Inflammatory macrophage (primary cell): ENCODE measurements at regions not wholly inside any gene's neighbourhood (a gene's known extent, or its start where the extent isn't known, plus 50 kb on each side); places are given as distances from the start of the nearest gene placed in this dataset.
A peak's percentile ranks its signal among the peaks of the same experiment; 100 is the strongest.

Experiments
- DNase-seq, 2 donors: peaks; one replicate each; pipeline ENCODE4 v3.0.0-alpha.2; 2020 to 2022

DNA sequence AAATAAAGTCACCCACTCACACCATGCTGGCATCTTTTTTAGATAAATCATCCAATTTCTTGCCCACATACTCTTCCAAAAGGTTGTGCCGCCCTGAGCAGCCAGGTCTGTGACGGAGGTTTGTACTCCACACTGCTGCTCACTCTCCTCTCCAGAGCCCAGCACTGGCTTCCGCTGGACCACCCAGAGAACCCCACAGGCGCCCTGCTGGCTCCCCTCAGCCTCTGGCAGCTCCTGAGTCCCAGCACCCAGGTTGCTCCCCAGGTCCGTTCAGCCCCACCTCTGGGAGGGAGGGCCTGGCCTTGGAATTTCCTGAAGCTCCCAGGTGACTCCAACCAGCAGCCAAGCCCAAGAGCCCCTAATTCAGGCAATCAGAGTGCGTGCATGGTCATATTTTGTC lies 131.7 kb upstream of the CST7 start:
- DNase-seq = no peak

GRCh38 chr20:24818056-24818455 lies 131.0 kb upstream of the CST7 start:
- no peak for DNase-seq

DNA sequence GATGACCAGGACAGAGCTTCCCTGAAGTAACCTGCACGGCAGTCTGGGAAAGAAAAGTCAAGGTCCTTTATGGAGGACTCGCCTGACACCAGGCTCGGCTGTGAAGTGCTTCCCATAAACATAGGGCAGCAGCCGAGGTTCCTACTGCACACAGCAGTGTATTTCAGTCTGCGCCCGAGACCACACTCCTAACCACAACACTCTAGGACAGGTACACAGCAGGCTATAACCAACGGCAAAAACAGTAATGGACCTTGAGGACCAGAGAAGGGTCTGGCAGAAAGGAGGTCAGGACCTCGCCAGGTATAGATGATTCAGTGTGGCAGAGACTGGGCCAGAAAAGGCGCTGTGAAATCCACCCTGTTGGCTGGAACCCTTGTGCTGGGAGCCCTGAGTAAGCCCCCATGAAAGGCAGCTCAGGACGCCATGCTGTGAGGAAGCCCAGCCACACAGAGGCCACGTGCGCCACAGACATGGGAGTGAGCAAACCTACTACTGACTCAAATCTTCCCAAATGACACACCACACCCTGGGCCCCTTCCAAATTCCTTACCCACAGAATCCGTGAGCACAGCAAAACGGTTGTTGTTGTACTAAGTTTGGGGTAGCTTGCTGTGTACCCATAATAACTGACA lies 129.6 kb upstream of the CST7 start:
- no peak for DNase-seq

GRCh38 chr20:24820345-24820744 lies 128.7 kb upstream of the CST7 start:
- DNase-seq = no peak

GRCh38 chr20:24821391-24821790 lies 127.7 kb upstream of the CST7 start:
- no peak for DNase-seq

GRCh38 chr20:24823176-24823784 lies 125.8 kb upstream of the CST7 start:
- no peak for DNase-seq

- DNase-seq = no peak
Measured at GRCh38 chr20:24823989-24824693, 124.9 kb upstream of the CST7 start.

GRCh38 chr20:24825591-24825990 lies 123.5 kb upstream of the CST7 start:
- no peak for DNase-seq

DNA sequence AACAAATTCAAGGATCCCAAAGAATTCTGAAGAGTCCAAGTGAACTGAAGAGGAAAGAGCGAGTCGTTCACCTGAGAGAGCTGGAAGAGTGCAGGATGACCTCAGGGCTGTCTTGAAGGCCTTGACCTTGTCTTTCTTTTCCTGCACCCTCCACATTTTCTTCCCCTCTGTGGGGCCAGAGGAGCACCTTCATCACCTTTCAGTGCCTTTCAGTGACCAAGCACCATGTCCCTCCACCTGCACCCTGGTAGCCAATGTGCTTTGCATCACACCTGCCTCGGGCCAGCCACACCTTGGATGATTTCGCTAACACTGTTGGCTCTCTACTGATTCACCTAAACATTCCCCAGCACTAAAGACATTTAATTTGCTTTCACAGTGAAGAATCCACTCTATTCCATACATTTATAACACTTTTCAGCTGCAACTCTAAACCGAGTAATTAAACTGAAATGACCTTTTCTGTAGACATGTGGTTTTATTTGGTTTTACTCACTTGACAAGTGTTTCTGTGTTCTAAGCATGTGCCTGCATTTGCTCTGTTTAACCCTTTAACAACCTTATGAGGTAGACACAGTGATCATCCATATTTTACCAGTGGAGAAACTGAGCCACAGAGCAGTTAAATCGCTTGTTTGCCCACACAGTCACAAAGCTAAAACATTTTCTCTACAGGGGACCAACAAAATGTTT lies 121.3 kb upstream of the CST7 start:
- no peak for DNase-seq

DNA sequence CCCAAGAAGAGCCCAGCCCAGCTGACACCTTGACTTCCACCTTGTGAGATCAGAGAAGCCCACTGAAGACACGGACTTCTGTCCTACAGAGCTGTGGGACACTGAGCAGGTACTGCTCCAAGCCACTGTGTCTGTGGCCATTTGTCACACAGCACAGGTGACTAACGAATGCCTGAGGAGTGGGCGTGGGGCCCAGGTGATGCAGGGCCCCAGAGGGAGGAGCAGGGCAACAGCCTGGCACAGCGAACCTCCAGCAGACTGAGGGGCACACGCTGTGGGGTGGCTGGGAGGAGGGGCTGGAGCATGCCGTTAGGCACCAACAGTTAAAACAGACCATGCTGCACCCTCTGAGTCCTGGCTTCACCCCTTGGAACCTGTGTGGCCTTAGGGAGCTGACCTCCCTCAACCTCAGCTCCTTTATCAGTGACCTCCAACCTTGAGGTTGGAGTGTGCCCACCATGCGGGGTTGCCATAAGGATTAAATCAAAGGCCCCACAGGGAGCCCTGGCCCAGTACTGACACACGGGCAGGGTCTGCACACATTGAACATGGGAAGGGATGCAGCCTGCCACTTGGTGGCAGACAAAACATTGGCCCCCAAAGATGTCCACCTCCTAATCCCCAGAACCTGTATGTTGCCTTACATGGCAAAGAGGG lies 119.9 kb upstream of the CST7 start:
- DNase-seq = no peak

GRCh38 chr20:24829649-24830370 lies 119.3 kb upstream of the CST7 start:
- DNase-seq = no peak

DNA sequence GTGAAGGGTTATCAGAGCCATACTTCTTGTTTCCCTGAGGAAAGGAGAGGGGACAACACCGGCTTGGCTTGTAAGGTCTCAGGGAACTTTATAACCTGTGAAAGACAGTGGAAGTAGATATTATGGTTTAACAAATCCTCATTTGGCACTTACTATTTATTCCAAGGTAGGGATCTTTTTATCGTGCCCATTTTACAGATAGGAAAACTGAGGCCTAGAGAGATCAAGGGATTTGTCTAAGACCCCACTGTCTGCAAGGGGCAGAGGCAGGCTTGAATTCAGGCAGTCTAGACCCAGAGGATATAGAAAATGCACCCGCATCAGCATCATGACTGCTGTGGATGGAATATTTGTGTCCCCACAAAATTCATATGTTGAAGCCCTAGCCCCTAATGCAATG lies 118.4 kb upstream of the CST7 start:
- no peak for DNase-seq

DNA sequence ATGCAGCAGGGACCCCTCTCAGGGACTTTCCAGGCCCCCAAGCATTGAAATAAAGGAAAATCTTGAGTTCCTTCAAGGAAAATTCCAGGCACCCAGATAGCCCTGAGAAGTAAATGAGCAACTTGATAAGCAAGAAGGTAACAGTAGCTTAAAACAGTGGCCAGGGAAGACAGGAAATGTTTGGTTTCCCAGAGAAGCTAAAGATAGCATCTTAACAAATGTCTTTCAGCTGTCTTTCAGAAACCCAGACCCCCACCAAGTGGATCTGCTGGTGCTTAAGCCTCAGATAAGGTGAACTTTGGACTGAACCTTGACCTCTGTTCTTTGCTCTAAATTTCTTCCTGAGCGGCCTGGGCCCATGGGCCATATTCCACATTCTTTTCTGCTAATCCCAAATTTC lies 117.8 kb upstream of the CST7 start:
- no peak for DNase-seq

DNA sequence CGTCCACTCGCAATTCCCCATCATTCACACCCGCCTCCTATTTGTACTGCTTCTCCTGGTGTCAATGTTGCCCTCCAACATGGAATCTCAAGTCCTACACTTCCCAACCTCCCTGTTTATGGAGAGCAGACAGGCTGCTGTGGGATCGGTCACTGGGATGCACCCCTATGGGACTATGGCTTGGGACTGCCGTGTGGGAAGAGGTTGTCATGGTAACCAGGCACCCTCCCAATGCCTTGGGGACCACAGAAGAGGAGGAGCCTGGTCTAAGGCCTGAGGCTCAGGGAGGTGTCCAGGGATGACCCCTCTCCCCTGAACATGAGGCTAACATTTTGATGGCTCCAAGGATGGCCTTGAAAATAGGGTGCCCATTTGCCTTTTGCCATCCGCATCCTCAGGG lies 116.6 kb upstream of the CST7 start:
- no peak for DNase-seq

DNA sequence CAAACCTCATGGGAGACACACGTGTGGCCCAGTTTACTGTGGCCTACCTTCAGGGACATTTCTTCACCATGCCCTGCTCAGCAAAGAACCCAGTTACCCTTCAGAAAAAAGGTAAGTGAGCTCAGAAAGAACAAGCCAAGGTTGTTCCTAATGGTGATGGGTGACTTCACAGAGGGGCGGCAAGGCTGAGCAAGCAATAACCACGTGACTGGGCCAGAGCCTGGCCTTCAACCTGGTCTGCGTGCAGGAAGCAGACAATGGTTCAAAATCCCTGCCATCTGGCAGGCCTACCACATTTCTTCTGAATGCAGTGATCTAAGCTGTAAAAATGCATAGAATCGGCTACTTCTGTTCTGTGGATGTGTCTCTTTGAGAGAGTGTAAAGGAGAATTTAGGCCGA lies 115.5 kb upstream of the CST7 start:
- no peak for DNase-seq

DNA sequence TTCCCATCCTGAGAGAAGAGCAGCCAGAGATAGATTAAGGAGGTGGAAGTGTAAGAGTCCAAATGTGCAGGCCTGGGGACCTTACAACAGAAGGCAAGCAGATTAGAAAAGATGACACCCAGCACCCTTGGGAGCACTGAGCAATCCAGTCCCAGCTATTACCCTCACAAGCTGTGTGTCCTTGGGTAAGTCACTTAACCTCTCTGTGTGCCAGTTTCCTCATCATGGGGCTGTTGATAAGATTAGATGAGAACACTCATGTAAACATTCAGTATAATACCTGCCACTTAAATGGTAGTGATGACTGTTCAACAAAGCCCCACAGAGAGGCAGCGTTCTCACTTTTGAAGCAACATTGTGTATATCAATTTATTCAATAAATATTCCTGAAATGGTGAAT lies 114.8 kb upstream of the CST7 start:
- DNase-seq = no peak

DNA sequence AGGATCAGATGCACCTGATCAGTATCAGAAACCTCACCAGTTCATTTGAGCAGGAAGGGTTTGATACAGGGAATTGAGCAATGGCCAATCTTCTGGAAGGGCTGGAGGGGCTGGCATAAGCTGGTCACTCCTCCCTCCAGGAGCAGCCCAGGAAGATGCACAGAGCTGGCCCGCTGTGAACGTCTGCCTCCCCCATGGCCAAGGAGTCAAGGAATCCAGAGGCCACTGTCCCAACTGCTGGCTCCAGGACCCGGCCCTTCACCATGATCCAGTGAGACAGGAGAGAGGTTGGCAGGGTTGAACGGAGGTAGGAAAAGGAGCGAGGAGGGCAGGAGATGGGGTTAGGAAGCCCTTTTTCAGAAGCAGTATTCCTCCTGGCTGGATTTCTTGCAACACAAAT lies 113.9 kb upstream of the CST7 start:
- DNase-seq = no peak

DNA sequence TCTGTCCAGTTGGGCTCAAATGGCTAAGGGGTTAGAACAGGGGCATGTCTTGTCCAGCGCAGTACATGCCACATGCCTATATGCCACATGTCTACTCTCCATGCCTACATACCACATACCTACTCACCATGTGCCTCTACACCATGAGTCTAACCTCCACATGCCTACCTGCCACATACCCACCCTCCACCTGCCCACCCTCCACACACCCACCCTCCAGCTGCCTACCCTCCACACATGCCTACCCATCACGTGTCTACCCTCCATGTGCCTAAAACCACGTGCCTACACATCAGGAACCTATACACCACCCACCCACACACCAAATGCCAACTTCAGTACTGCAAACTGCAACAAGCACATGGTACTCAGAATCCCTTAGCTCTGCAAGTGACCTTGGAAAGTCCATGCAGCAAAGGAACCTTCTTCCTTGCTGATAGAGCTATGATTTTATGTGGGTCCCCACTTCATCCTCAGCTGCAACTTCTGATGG lies 113.0 kb upstream of the CST7 start:
- DNase-seq = peak; percentile 32 to 44

- peak; percentile 54 to 57 for DNase-seq
Measured at GRCh38 chr20:24836661-24837299, 112.3 kb upstream of the CST7 start.

GRCh38 chr20:24837781-24838450 lies 111.2 kb upstream of the CST7 start:
- no peak for DNase-seq
